GM18517 (cell line): ENCODE measurements at regions not wholly inside any gene's neighbourhood (a gene's known extent, or its start where the extent isn't known, plus 50 kb on each side); places are given as distances from the start of the nearest gene placed in this dataset.

ENCODE experiments used
- ATAC-seq: cut with Tn5 transposase; IDR thresholded peaks from one replicate; pipeline ENCODE4 v1.9.1; 2021; ENCODE audit warnings: mild to moderate bottlenecking, moderate library complexity; ENCODE audit not compliant: unreplicated experiment

GRCh38 chr7:16065939-16066338 lies 355.4 kb downstream of the CRPPA start:
- ATAC-seq, result no peak

GRCh38 chr7:16063716-16064675 lies 357.3 kb downstream of the CRPPA start:
- no peak for ATAC-seq

DNA sequence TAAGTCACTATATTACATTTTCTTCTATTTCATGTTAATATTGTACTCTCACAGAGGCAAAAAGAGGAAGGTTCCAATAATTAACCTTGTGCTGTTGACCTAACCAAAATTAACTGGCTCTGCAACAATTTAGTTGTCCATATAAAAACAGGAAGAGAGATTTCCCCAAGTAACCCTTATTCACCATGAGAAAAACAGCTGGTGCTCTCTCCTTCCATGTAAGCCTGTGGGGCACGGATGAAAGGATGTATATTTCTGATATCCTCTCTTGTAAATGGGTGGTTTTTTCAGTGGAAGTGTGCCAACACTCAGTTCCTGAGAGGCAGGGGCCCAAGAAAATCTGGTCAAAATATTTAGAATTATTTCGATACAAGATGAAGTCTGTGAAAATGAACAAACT lies 358.1 kb downstream of the CRPPA start:
- no peak for ATAC-seq

GRCh38 chr7:16062269-16062668 lies 359.1 kb downstream of the CRPPA start:
- ATAC-seq, result no peak

GRCh38 chr7:16061630-16062029 lies 359.7 kb downstream of the CRPPA start:
- no peak for ATAC-seq

DNA sequence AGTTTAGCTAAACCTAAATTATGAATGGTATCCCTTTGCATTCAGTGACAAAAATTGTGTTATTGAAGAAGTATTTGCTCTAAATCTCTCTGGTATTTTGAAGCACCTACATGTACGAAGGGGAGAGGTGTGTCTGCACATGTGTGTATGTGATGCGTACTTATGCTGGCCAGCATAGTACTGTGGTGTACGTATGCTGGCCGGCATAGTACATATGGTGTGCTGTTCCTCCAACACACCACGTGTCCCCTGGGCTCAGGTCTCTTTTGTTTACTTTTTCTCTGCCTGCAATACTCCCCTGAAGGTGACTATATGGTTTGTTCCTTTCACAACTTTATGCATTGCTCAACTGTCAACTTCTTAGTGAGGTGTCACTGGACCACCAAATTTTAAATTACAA lies 360.3 kb downstream of the CRPPA start:
- ATAC-seq, result no peak

GRCh38 chr7:16060502-16060901 lies 360.8 kb downstream of the CRPPA start:
- ATAC-seq, result no peak

DNA sequence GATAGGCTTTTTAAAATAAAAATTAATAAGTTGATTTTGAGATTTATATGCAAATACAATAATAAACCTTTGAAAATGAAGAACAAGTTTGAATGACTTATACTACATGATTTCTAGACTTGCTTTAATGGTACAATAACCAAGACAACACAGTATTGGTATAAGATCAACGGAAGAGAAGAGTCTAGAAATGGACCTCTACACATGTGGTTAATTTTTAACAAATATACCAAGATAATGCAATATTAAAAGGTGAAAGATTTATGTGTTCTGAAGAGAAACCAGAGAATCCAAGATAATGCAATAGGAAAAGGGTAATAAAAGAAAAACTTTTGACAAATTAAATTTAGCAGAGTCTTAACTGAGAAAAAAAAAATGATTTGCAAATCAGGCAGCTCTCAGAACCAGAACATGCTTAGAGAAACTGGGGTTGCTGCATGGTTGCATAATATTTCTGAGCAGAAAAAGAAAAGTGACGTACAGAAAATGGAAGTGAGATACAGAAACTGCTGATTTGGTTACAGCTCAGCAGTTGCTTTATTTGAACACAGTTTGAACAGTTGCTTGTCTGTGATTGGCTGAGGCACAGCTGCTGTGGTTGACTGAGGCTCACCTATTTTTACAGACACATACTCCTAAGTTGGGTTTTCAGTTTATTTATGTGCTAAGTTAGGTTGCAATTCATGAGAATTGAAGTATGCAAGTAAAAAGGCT lies 365.9 kb downstream of the CRPPA start:
- ATAC-seq, result peak; percentile 67

DNA sequence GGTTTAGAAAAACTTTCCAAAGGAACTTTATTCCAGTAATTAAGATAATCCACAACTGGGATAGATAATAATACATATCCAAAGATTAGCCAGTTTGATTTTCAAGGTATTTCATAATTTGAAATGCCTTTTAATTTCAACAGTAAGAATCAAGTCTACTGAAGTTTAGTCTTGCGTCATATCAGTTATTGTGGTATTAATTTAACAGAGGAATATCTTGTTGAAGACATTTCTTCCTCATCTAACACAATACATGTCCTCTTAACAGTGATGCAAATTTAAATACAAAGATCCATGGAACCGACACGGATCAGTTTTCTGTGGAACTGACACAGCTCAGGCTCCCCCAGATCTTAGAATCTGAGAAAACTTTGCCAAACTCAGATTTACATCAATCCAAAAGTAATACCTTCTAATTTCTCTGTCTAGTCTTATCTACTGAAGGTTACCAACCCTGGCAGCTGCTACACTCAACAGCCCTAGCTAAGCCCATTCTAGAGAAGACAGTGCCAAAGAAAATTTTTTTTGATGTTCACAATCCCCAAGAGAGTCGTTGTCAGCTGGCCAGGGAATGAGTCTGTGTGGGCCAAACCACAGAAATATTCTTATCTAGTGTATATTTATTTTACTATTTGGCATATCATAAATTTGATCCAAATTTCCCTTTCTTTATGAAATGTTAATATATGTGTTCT lies 365.2 kb upstream of the MEOX2 start:
- no peak for ATAC-seq

DNA sequence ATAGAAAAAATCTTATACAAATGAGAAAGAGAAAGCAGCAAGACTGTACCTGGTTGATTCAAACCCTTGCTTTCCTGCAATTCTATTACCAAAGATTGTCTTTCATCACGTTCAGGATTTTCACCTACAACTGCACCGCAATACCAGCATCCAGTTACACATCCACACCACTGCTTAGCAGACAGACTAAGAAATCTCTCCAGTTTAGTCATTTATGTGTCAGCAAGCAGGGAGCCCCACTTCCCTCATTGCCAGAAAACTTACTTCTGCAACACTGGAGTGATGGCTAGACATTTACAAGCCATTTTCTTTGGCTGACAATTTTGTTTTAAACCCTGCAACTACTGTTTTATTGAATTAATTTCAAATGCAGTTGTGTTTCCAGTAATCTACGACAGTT lies 359.6 kb upstream of the MEOX2 start:
- ATAC-seq, result no peak

DNA sequence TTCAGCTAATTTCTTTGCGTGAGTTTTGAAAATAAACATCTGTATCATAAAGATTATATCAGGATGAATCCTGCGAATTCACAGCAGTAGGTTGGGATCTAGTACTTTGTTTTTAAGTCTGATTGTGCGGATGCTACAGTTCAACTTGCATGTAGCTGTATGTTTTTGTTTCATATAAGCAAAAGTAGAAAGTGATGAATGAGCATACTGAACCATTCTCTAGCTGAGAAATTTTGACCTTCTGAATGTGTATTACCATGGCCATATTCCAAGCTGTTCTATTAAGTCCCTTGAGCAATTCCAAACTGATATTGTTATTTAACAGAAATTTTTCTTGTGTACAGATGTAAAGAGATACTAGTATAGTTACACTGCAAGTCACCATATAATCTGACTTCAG lies 358.8 kb upstream of the MEOX2 start:
- no peak for ATAC-seq

- ATAC-seq, result no peak
Measured at GRCh38 chr7:16044645-16045044, 358.2 kb upstream of the MEOX2 start.

- no peak for ATAC-seq
Measured at GRCh38 chr7:16040346-16040745, 353.9 kb upstream of the MEOX2 start.

GRCh38 chr7:16038906-16039305 lies 352.4 kb upstream of the MEOX2 start:
- no peak for ATAC-seq

DNA sequence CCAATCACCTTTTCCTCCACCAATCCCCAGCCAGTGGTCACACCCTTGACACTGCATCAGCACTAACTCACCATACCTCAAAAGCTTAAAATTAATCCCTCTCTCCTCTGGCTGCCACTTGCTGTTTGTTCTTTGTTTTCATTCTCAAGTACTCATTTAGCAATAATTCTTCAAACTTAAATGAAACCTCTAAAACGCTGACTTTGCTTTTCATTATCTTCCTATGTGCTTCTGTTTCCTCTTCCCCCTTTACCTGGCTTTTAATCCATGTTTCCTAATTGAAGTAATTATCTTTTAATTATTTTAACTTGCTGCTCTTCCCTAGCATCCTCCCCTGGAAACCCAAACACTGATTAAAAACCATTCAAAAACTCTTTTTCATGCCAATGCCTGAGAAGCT lies 348.9 kb upstream of the MEOX2 start:
- ATAC-seq, result no peak

GRCh38 chr7:16034866-16035265 lies 348.4 kb upstream of the MEOX2 start:
- ATAC-seq, result no peak

DNA sequence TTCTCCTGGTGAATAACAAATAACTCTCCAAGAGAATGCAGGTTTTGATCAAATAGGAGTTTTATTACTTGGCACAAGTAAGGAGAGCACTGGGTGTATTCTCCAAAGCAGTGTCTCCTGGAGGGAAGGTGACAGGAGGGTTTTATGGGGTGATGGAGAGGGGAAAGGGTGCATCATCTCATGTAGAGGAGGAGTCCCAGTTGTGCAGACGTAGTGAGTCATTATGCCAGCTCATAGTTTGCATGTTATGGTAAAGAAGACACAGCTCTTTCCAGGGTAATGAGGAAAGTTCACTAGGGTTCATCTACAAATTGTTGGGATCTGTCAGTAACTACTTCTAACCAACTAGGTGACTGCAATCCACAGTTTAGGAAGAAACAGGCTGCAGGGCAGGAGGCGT lies 347.9 kb upstream of the MEOX2 start:
- ATAC-seq, result no peak

DNA sequence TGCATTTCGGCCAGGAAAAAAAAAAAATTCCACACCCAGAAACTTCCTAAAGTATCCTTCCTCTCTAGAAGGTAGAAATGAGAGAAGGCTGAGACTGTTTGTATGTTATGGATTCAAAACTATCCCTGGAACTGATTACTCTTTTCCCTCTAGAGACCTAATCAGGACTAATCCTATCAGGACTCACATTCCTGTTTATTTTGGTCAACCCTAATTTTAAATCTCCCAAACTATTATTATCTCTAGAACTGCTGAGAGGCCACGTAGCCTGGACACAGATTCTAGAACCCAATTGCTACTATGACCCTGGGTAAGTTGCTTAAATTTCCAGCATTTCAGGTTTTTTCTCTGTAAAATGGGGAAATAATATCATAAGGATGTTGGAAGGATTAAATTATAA lies 346.8 kb upstream of the MEOX2 start:
- ATAC-seq, result no peak

GRCh38 chr7:16028636-16029035 lies 342.2 kb upstream of the MEOX2 start:
- ATAC-seq, result no peak

DNA sequence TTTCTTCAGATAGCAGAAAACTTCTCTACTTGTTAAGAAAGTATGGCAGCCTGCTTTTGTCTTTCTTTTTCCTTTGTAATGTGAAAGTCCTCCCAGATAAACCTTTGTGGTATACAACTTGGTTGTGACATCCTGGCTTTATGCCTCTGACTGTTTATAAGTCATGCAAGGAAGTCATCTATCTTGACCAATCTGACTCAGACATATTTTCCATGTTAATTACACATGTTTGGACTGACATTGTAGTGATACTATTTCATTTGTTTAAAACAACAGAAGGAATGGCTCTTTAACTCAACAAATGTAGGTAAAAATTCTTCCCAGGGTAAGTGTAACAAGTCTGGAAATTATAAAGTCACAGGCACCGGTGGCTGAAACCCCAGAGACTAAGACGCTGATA lies 341.6 kb upstream of the MEOX2 start:
- no peak for ATAC-seq

GRCh38 chr7:16027396-16027795 lies 340.9 kb upstream of the MEOX2 start:
- no peak for ATAC-seq
